ENCODE measurements at regions not wholly inside any gene's neighbourhood (a gene's known extent, or its start where the extent isn't known, plus 50 kb on each side); places are given as distances from the start of the nearest gene placed in this dataset.
"Not testable (repeated sequence)": the region's sequence is repeated elsewhere in the genome, so short reads cannot be mapped to it uniquely, and the experiment has no call there.

- no peak for TF ChIP-seq CTCF (IDR thresholded peaks at IDR 0.05)
- no peaks in the 10 kb centered on the region for H3K36me3 Mint-ChIP-seq (ENCODE audit: low read depth)
- no peak for DNase-seq
Observed at GRCh38 chr5:101461455-101461854, 558.4 kb upstream of the ST8SIA4 start.

GRCh38 chr5:101458587-101458986, 555.5 kb upstream of the ST8SIA4 start:
- ATAC-seq (ENCODE audit: low read depth) (no peak), DNase-seq (no peak)
- H3K36me3 Mint-ChIP-seq (ENCODE audit: low read depth), result no peaks in the 10 kb centered on the region
- H3K4me3 Mint-ChIP-seq, result no peak overlapping the region
- no peak overlapping the region for H3K27ac Mint-ChIP-seq
- intact Hi-C loops (cut with micrococcal nuclease), result no loop called here
- H3K27me3 Mint-ChIP-seq, result no peaks in the 10 kb centered on the region
- CTCF ChIA-PET, result no interaction called here
- no peak for TF ChIP-seq CTCF (IDR thresholded peaks at IDR 0.05)
- no peaks in the 10 kb centered on the region for H3K9me3 Mint-ChIP-seq
- H3K4me1 Mint-ChIP-seq, result no peaks in the 10 kb centered on the region
- POLR2A ChIA-PET, result no interaction called here

More at GRCh38 chr5:101461455-101461854, 558.4 kb upstream of the ST8SIA4 start:
- ATAC-seq (ENCODE audit: low read depth), result no peak
- intact Hi-C loops (cut with micrococcal nuclease), result no loop called here
- H3K27ac Mint-ChIP-seq, result no peak overlapping the region
- no peak overlapping the region for H3K4me3 Mint-ChIP-seq
- H3K4me1 Mint-ChIP-seq, result no peaks in the 10 kb centered on the region
- no peaks in the 10 kb centered on the region for H3K9me3 Mint-ChIP-seq
- ChIA-PET CTCF (no interaction called here), POLR2A (no interaction called here)
- no peaks in the 10 kb centered on the region for H3K27me3 Mint-ChIP-seq

GRCh38 chr5:101455851-101456250, 552.8 kb upstream of the ST8SIA4 start:
- Mint-ChIP-seq H3K36me3 (ENCODE audit: low read depth) (no peaks in the 10 kb centered on the region), H3K27ac (no peak overlapping the region), H3K9me3 (no peaks in the 10 kb centered on the region), H3K27me3 (no peaks in the 10 kb centered on the region), H3K4me3 (no peak overlapping the region), H3K4me1 (no peaks in the 10 kb centered on the region)
- POLR2A ChIA-PET, result no interaction called here
- ATAC-seq (ENCODE audit: low read depth) (no peak), DNase-seq (no peak)
- intact Hi-C loops (cut with micrococcal nuclease), result no loop called here
- no peak for TF ChIP-seq CTCF (IDR thresholded peaks at IDR 0.05)
- CTCF ChIA-PET, result no interaction called here

- H3K9me3 Mint-ChIP-seq, result no peaks in the 10 kb centered on the region
- DNase-seq, result no peak
- ATAC-seq (ENCODE audit: low read depth), result no peak
- intact Hi-C loops (cut with micrococcal nuclease), result no loop called here
- H3K4me3 Mint-ChIP-seq, result no peak overlapping the region
- H3K27ac Mint-ChIP-seq, result no peak overlapping the region
- H3K27me3 Mint-ChIP-seq, result no peaks in the 10 kb centered on the region
- no peaks in the 10 kb centered on the region for H3K36me3 Mint-ChIP-seq (ENCODE audit: low read depth)
- no peak for TF ChIP-seq CTCF (IDR thresholded peaks at IDR 0.05)
- ChIA-PET POLR2A (no interaction called here), CTCF (no interaction called here)
- no peaks in the 10 kb centered on the region for H3K4me1 Mint-ChIP-seq
Observed at GRCh38 chr5:101455048-101455447, 552.0 kb upstream of the ST8SIA4 start.

- POLR2A ChIA-PET; DNase-seq; intact Hi-C loops (cut with micrococcal nuclease); H3K9me3 Mint-ChIP-seq; H3K27me3 Mint-ChIP-seq; CTCF ChIA-PET; ATAC-seq (ENCODE audit: low read depth); H3K4me3 Mint-ChIP-seq; H3K36me3 Mint-ChIP-seq (ENCODE audit: low read depth); H3K27ac Mint-ChIP-seq; H3K4me1 Mint-ChIP-seq: not testable (repeated sequence)
Observed at GRCh38 chr5:101442281-101442680, 539.2 kb upstream of the ST8SIA4 start.

GRCh38 chr5:101440173-101440572, 537.1 kb upstream of the ST8SIA4 start:
- ATAC-seq (ENCODE audit: low read depth), result no peak
- TF ChIP-seq CTCF (IDR thresholded peaks at IDR 0.05), result no peak
- ChIA-PET POLR2A (no interaction called here), CTCF (no interaction called here)
- H3K4me1 Mint-ChIP-seq, result no peaks in the 10 kb centered on the region
- no peak for DNase-seq
- no peaks in the 10 kb centered on the region for H3K9me3 Mint-ChIP-seq
- intact Hi-C loops (cut with micrococcal nuclease), result no loop called here
- no peaks in the 10 kb centered on the region for H3K36me3 Mint-ChIP-seq (ENCODE audit: low read depth)
- H3K4me3 Mint-ChIP-seq, result no peak overlapping the region
- no peaks in the 10 kb centered on the region for H3K27me3 Mint-ChIP-seq
- no peak overlapping the region for H3K27ac Mint-ChIP-seq
